ENCODE measurements at regions not wholly inside any gene's neighbourhood (a gene's known extent, or its start where the extent isn't known, plus 50 kb on each side); places are given as distances from the start of the nearest gene placed in this dataset.

DNA sequence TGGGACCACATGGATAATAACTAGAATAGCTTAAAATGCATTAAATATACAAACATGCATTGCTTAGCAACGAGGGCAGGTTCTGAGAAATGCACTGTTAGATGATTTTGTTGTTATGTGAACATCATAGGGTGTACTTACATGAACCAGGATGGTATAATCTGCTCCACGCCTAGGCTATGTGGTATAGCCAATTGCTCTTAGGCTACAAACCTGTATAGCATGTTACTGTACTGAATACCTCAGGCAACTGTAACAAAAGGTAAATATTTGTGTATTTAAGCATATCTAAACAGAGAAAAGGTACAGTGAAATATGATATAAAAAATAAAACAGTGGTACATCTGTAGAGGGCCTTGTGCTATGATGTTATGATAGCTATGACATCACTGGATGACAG is 169.2 kb upstream of the IL15 start:
- Histone ChIP-seq H3K9me3 (ENCODE audit: insufficient read depth, low read depth, low read length) (no peaks in the 10 kb centered on the region), H3K79me2 (ENCODE audit: insufficient read depth, low read length) (no peaks in the 10 kb centered on the region), H3K9me2 (replicated peaks; ENCODE audit: low read depth, low read length) (no peaks in the 10 kb centered on the region), H3K4me2 (ENCODE audit: low read depth, low read length, poor library complexity, severe bottlenecking) (no peak overlapping the region), H3K4me3 (ENCODE audit: low read length, poor library complexity, severe bottlenecking) (no peak overlapping the region), H4K20me1 (ENCODE audit: insufficient read depth, low read length, poor library complexity, severe bottlenecking) (no peaks in the 10 kb centered on the region), H3K4me1 (ENCODE audit: insufficient read depth, low read length, poor library complexity, severe bottlenecking) (peaks cover 15% of the 10 kb centered on the region), H3K36me3 (ENCODE audit: insufficient read depth, low read length) (no peaks in the 10 kb centered on the region), H3K27me3 (ENCODE audit: insufficient read depth, low read length, poor library complexity, severe bottlenecking) (no peaks in the 10 kb centered on the region), H3F3A (ENCODE audit: low read depth) (no peaks in the 10 kb centered on the region), H3K9ac (ENCODE audit: low read depth, low read length, poor library complexity, severe bottlenecking) (no peak overlapping the region), H2AFZ (ENCODE audit: low read length) (no peak overlapping the region)
- TF ChIP-seq, protein P1, sequence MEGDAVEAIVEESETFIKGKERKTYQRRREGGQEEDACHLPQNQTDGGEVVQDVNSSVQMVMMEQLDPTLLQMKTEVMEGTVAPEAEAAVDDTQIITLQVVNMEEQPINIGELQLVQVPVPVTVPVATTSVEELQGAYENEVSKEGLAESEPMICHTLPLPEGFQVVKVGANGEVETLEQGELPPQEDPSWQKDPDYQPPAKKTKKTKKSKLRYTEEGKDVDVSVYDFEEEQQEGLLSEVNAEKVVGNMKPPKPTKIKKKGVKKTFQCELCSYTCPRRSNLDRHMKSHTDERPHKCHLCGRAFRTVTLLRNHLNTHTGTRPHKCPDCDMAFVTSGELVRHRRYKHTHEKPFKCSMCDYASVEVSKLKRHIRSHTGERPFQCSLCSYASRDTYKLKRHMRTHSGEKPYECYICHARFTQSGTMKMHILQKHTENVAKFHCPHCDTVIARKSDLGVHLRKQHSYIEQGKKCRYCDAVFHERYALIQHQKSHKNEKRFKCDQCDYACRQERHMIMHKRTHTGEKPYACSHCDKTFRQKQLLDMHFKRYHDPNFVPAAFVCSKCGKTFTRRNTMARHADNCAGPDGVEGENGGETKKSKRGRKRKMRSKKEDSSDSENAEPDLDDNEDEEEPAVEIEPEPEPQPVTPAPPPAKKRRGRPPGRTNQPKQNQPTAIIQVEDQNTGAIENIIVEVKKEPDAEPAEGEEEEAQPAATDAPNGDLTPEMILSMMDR (conservative IDR thresholded peaks at IDR 0.05; ENCODE audit: low read length) = no peak
- TF ChIP-seq EZH2phosphoT487 (IDR thresholded peaks at IDR 0.05; ENCODE audit: borderline replicate concordance) = no peak

DNA sequence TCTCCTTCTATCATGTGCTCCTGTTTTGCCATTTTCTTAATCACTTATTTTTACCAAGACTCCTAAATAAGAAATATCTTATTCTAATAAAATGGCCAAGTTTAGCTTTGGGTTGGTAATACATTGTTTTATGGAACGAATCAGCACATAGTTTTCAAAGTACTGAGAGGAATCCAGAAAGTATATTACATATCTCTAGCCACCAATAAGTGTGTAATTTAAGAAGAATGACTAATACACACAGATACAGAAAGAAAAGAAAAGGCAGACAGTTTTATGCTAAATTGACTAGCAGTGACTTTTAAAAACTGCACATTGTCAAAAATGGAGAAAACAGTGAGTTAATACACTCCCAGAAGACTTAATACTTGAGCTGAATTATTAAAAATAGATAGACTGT is 167.0 kb upstream of the IL15 start:
- H3K4me1 ChIP-seq (ENCODE audit: insufficient read depth, low read length, poor library complexity, severe bottlenecking) = peaks cover 9% of the 10 kb centered on the region
- no peak overlapping the region for H3K4me2 ChIP-seq (ENCODE audit: low read depth, low read length, poor library complexity, severe bottlenecking)
- no peaks in the 10 kb centered on the region for H3K9me2 ChIP-seq (replicated peaks; ENCODE audit: low read depth, low read length)
- TF ChIP-seq, protein P1 (conservative IDR thresholded peaks at IDR 0.05; ENCODE audit: low read length) = no peak
- no peak for TF ChIP-seq EZH2phosphoT487 (IDR thresholded peaks at IDR 0.05; ENCODE audit: borderline replicate concordance)
- H3K79me2 ChIP-seq (ENCODE audit: insufficient read depth, low read length) = no peaks in the 10 kb centered on the region
- no peaks in the 10 kb centered on the region for H4K20me1 ChIP-seq (ENCODE audit: insufficient read depth, low read length, poor library complexity, severe bottlenecking)
- H3K9me3 ChIP-seq (ENCODE audit: insufficient read depth, low read depth, low read length) = no peaks in the 10 kb centered on the region
- no peaks in the 10 kb centered on the region for H3K27me3 ChIP-seq (ENCODE audit: insufficient read depth, low read length, poor library complexity, severe bottlenecking)
- H3F3A ChIP-seq (ENCODE audit: low read depth) = no peaks in the 10 kb centered on the region
- H2AFZ ChIP-seq (ENCODE audit: low read length) = no peak overlapping the region
- no peak overlapping the region for H3K4me3 ChIP-seq (ENCODE audit: low read length, poor library complexity, severe bottlenecking)
- H3K36me3 ChIP-seq (ENCODE audit: insufficient read depth, low read length) = no peaks in the 10 kb centered on the region
- H3K9ac ChIP-seq (ENCODE audit: low read depth, low read length, poor library complexity, severe bottlenecking) = no peak overlapping the region

DNA sequence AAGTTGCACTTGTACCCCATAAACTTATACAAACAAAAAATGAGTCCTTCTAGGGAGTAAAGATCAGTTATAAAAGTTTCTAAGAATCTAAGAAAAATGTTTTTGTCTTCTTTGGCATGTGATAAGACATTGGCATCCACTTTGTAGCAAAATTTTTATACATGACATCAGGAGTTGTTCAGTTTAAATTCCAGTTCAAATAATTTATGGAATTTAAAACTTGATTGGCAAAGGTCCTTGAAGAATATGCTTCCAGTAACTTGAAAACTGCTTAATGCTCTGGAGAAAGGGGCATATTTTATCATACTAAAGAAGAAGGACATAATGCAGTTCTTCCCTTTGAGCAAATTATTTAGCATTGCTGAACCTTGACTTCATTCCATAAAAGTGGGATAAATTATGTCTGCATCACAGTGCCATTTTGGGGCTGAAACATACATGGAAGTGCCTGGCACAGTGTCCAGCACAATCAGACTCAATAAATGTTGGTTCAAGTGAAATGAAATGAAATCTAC is 163.3 kb upstream of the IL15 start:
- TF ChIP-seq, protein P1 (conservative IDR thresholded peaks at IDR 0.05; ENCODE audit: low read length) = no peak
- no peak for TF ChIP-seq EZH2phosphoT487 (IDR thresholded peaks at IDR 0.05; ENCODE audit: borderline replicate concordance)
- Histone ChIP-seq H3K4me1 (ENCODE audit: insufficient read depth, low read length, poor library complexity, severe bottlenecking) (no peaks in the 10 kb centered on the region), H3K9me2 (replicated peaks; ENCODE audit: low read depth, low read length) (no peaks in the 10 kb centered on the region), H3K27me3 (ENCODE audit: insufficient read depth, low read length, poor library complexity, severe bottlenecking) (no peaks in the 10 kb centered on the region), H3K79me2 (ENCODE audit: insufficient read depth, low read length) (no peaks in the 10 kb centered on the region), H3K4me3 (ENCODE audit: low read length, poor library complexity, severe bottlenecking) (no peak overlapping the region), H2AFZ (ENCODE audit: low read length) (no peak overlapping the region), H3K9ac (ENCODE audit: low read depth, low read length, poor library complexity, severe bottlenecking) (no peak overlapping the region), H3K9me3 (ENCODE audit: insufficient read depth, low read depth, low read length) (no peaks in the 10 kb centered on the region), H4K20me1 (ENCODE audit: insufficient read depth, low read length, poor library complexity, severe bottlenecking) (no peaks in the 10 kb centered on the region), H3K36me3 (ENCODE audit: insufficient read depth, low read length) (no peaks in the 10 kb centered on the region), H3F3A (ENCODE audit: low read depth) (no peaks in the 10 kb centered on the region), H3K4me2 (ENCODE audit: low read depth, low read length, poor library complexity, severe bottlenecking) (no peak overlapping the region)

Measured in Loucy (cell line).